ENCODE measurements at regions not wholly inside any gene's neighbourhood (a gene's known extent, or its start where the extent isn't known, plus 50 kb on each side); places are given as distances from the start of the nearest gene placed in this dataset.

DNA sequence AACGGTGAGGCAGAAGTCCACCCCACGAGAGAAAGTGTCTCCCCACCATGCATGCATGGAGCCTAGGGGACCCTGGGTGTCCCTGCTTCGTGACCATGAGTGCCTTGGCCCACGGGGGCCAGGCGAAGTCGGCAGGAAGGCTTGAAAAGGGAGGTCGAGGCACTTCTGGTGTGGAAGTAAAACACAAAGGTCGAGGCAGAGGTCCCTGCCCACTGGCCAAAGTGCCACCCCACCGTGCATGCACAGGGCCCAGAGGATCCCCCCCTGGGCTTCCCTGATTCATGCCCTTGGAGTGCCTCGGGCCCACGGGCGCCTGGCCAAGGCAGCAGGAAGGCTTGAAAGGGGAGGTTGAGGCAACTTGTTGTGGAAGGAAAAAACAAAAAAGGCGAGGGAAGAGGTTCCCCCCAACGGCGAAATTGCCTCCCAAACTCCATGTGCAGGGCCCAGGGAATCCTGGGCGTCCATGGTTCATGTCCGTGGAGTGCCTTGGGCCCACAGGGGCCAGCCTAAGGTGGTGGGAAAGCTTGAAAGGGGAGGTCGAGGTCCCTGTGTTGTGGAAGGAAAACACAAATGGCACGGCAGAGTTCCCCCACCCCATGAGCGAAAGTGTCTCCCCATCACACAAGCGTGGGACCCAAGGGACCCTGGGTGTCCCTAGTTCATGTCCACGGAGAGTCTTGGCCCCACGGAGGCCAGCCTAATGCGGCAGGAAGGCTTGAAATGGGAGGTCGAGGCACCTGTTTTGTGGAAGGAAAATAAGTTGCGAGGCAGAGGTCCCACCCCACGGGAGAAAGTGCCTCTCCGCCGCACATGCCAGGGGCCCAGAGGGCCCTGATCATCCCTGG lies 372.1 kb downstream of the ALG10 start (continued):
- TF ChIP-seq, protein P1, sequence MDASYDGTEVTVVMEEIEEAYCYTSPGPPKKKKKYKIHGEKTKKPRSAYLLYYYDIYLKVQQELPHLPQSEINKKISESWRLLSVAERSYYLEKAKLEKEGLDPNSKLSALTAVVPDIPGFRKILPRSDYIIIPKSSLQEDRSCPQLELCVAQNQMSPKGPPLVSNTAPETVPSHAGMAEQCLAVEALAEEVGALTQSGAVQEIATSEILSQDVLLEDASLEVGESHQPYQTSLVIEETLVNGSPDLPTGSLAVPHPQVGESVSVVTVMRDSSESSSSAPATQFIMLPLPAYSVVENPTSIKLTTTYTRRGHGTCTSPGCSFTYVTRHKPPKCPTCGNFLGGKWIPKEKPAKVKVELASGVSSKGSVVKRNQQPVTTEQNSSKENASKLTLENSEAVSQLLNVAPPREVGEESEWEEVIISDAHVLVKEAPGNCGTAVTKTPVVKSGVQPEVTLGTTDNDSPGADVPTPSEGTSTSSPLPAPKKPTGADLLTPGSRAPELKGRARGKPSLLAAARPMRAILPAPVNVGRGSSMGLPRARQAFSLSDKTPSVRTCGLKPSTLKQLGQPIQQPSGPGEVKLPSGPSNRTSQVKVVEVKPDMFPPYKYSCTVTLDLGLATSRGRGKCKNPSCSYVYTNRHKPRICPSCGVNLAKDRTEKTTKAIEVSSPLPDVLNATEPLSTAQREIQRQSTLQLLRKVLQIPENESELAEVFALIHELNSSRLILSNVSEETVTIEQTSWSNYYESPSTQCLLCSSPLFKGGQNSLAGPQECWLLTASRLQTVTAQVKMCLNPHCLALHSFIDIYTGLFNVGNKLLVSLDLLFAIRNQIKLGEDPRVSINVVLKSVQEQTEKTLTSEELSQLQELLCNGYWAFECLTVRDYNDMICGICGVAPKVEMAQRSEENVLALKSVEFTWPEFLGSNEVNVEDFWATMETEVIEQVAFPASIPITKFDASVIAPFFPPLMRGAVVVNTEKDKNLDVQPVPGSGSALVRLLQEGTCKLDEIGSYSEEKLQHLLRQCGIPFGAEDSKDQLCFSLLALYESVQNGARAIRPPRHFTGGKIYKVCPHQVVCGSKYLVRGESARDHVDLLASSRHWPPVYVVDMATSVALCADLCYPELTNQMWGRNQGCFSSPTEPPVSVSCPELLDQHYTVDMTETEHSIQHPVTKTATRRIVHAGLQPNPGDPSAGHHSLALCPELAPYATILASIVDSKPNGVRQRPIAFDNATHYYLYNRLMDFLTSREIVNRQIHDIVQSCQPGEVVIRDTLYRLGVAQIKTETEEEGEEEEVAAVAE (CRISPR knock-in tag; IDR thresholded peaks at IDR 0.05; ENCODE audit: borderline replicate concordance), result no peak
- TF ChIP-seq MYNN (CRISPR knock-in tag; IDR thresholded peaks at IDR 0.05; ENCODE audit: low read depth), result no peak
- TF ChIP-seq MXD4 (CRISPR knock-in tag; IDR thresholded peaks at IDR 0.05), result no peak

DNA sequence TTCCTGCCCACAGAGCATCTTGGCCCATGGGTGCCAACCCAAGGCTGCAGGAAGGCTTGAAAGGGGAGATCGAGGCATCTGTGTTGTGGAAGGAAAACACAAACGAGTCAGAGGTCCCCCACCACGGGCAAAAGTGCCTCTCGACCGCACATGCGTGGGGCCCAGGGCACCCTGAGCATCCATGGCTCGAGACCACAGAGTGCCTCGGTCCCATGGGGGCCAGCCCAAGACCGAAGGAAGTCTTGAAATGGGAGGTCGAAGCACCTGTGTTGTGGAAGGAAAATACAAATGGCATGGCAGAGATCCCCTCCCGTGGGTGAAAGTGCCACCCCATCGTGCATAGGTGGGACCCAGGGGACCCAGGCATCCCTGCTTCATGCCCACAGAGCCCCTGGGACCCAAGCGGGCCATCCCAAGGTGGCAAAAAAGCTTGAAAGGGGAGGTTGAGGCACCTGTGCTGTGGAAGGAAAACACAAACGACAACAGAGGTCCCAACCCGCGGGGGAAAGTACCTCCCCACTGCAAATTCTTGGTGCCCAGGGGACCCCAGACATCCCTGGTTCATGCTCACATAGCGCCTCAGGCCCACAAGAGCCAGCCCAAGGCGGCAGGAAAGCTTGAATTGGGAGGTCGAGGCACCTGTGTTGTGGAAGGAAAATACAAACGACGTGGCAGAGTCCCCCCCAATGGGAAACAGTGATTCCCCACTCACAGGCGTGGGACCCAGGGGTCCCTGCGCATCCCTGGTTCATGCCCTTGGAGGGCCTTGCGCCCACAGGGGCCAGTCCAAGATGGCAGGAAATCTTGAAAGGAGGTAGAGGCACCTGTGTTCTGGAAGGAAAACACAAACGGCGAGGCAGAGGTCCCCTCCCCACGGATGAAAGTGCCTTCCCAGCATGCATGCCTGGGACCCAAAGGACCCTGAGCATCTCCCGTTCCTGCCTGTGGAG lies 373.0 kb downstream of the ALG10 start:
- 11% methylated on average over 21 of the region's 28 CpGs for WGBS (ENCODE audit: low lambda C conversion rate)
- Histone ChIP-seq H3K27me3 (ENCODE audit: control insufficient read depth in 1 of 2, insufficient read depth in 2 of 2, low read length in 2 of 2) (peaks cover 1 to 12% of the 10 kb centered on the region in 2 experiments; a peak in 4 of 5 replicates), H3K4me1 (ENCODE audit: insufficient read depth, low read length) (no peaks in the 10 kb centered on the region), H4K20me1 (ENCODE audit: insufficient read depth, low read length) (no peaks in the 10 kb centered on the region), H2AFZ (ENCODE audit: low read length) (no peak overlapping the region), H3K4me3 (replicated peaks in 1 of 3; ENCODE audit: insufficient read depth in 1 of 3, low read depth in 2 of 3, low read length in 3 of 3) (no peak overlapping the region), H3K4me2 (ENCODE audit: low read depth, low read length) (no peak overlapping the region), H3K27ac (ENCODE audit: extremely low read length, insufficient read depth, low read length) (no peak overlapping the region), H3K9ac (ENCODE audit: insufficient read depth, low read depth, low read length) (no peak overlapping the region), H3K9me3 (ENCODE audit: low read length) (no peaks in the 10 kb centered on the region), H3K36me3 (replicated peaks in 1 of 2; ENCODE audit: control insufficient read depth in 1 of 2, insufficient read depth in 2 of 2, low read length in 2 of 2) (no peaks in the 10 kb centered on the region), H3K79me2 (ENCODE audit: insufficient read depth, low read length) (no peaks in the 10 kb centered on the region)
- ChIA-PET POLR2A (no interaction called here), CTCF (ENCODE audit: low intra/inter-chr PET ratio, low total read pairs) (no interaction called here)
- FAIRE-seq (no peak), ATAC-seq (no peak), DNase-seq (ENCODE audit: low spot score) (no peak)
- intact Hi-C loops (cut with micrococcal nuclease; ENCODE audit: unreplicated experiment), result no loop called here
- in situ Hi-C loops (cut with HindIII; ENCODE audit: extremely low pct_ligation_motif_present, low pct_unique_long_range_greater_than_20kb), result no loop called here
- BruUV-seq (replicated peaks), result no TSS peak
- TF ChIP-seq GLI4 (CRISPR knock-in tag; IDR thresholded peaks at IDR 0.05; ENCODE audit: borderline replicate concordance), result no peak
- TF ChIP-seq NFRKB (IDR thresholded peaks at IDR 0.05), result no peak
- TF ChIP-seq, protein P2, sequence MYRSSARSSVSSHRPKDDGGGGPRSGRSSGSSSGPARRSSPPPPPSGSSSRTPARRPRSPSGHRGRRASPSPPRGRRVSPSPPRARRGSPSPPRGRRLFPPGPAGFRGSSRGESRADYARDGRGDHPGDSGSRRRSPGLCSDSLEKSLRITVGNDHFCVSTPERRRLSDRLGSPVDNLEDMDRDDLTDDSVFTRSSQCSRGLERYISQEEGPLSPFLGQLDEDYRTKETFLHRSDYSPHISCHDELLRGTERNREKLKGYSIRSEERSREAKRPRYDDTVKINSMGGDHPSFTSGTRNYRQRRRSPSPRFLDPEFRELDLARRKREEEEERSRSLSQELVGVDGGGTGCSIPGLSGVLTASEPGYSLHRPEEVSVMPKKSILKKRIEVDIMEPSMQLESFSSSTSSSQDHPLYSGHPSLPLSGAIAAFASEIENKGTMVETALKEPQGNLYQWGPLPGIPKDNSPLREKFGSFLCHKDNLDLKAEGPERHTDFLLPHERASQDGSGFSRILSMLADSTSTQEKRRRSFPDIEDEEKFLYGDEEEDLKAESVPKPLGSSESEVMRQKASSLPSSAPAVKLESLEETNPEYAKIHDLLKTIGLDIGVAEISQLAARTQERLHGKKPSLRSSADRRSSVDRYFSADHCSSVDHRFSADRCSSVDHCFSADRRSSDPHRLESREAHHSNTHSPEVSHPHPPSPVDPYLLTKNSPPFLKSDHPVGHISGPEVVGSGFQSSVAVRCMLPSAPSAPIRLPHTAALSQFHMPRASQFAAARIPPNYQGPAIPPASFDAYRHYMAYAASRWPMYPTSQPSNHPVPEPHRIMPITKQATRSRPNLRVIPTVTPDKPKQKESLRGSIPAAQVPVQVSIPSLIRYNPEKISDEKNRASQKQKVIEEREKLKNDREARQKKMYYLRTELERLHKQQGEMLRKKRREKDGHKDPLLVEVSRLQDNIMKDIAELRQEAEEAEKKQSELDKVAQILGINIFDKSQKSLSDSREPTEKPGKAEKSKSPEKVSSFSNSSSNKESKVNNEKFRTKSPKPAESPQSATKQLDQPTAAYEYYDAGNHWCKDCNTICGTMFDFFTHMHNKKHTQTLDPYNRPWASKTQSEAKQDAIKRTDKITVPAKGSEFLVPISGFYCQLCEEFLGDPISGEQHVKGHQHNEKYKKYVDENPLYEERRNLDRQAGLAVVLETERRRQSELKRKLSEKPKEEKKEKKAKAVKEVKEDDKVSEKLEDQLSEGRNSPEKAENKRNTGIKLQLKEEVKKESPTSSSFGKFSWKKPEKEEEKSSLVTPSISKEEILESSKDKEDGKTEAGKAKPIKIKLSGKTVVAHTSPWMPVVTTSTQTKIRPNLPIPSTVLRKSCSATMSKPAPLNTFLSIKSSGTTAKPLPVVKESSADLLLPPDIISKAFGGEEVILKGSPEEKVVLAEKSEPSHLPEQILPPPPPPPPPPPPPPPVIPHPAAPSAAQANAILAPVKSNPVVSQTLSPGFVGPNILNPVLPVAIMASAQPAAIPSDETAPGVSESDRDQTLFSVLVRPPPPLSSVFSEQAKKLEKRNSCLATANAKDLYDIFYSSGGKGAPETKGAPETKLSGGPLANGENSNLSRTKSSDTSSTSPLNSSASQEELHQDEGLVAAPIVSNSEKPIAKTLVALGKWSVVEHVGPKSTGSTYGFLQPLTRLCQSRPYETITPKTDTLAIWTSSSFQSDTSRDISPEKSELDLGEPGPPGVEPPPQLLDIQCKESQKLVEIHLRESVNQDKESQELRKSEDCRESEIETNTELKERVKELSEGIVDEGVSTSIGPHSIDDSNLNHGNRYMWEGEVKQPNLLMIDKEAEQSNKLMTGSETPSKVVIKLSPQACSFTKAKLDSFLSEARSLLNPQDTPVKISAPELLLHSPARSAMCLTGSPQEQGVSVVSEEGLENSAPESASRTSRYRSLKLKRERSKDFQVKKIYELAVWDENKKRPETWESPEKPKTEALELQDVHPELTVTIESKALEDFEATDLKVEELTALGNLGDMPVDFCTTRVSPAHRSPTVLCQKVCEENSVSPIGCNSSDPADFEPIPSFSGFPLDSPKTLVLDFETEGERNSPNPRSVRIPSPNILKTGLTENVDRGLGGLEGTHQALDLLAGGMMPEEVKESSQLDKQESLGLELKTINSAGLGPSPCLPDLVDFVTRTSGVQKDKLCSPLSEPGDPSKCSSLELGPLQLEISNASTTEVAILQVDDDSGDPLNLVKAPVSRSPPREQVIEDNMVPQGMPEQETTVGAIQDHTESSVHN (CRISPR knock-in tag; IDR thresholded peaks at IDR 0.05), result no peak

Data from HepG2 (cell line).